H9 (cell line): ENCODE measurements at regions not wholly inside any gene's neighbourhood (a gene's known extent, or its start where the extent isn't known, plus 50 kb on each side); places are given as distances from the start of the nearest gene placed in this dataset.

Experiments
- DNase-seq: peaks from one replicate; pipeline ENCODE4 v3.0.0-alpha.2; 2017
- H2AFZ ChIP-seq: one replicate; pipeline ENCODE4 v1.6.1; 2013; ENCODE audit warnings: mild to moderate bottlenecking, low read length, control low read depth, moderate library complexity
- H2AK5ac ChIP-seq: 2 replicates; pipeline ENCODE4 v1.6.1; 2013; ENCODE audit warnings: low read length, control low read depth, mixed read lengths; ENCODE audit not compliant: insufficient read length
- H2BK120ac ChIP-seq: one replicate; pipeline ENCODE4 v1.6.1; 2013; ENCODE audit warnings: low read depth, mild to moderate bottlenecking, low read length, control low read depth, inconsistent platforms; ENCODE audit not compliant: poor library complexity, severe bottlenecking
- H2BK12ac ChIP-seq: 2 replicates; pipeline ENCODE4 v1.6.1; 2013; ENCODE audit warnings: low read length, control low read depth, mixed read lengths, low read depth; ENCODE audit not compliant: insufficient read length
- H2BK15ac ChIP-seq: 2 replicates; pipeline ENCODE4 v1.6.1; 2013; ENCODE audit warnings: low read depth, low read length, control low read depth
- H2BK20ac ChIP-seq: one replicate; pipeline ENCODE4 v1.6.1; 2013; ENCODE audit warnings: low read depth, mild to moderate bottlenecking, low read length, control low read depth, inconsistent platforms; ENCODE audit not compliant: poor library complexity, severe bottlenecking
- H2BK5ac ChIP-seq: 2 replicates; pipeline ENCODE4 v1.6.1; 2013; ENCODE audit warnings: low read length, control low read depth, mixed read lengths; ENCODE audit not compliant: insufficient read length
- H3K14ac ChIP-seq: 2 replicates; pipeline ENCODE4 v1.6.1; 2013; ENCODE audit warnings: low read length, control low read depth; ENCODE audit not compliant: insufficient read depth
- H3K18ac ChIP-seq: 2 replicates; pipeline ENCODE4 v1.6.1; 2013; ENCODE audit warnings: low read depth, mild to moderate bottlenecking, mixed read lengths, low read length, control low read depth; ENCODE audit not compliant: insufficient read length
- H3K23ac ChIP-seq: 2 replicates; pipeline ENCODE4 v1.6.1; 2013; ENCODE audit warnings: low read length, control low read depth, mixed read lengths, low read depth; ENCODE audit not compliant: insufficient read length
- H3K23me2 ChIP-seq: 2 replicates; pipeline ENCODE4 v1.6.1; 2013; ENCODE audit warnings: low read depth, mild to moderate bottlenecking, mixed read lengths, low read length, control low read depth; ENCODE audit not compliant: insufficient read length, poor library complexity, severe bottlenecking
- H3K27ac ChIP-seq: 2 replicates; pipeline ENCODE4 v1.5.1; 2013; ENCODE audit warnings: low read length, control low read depth, mixed read lengths, low read depth; ENCODE audit not compliant: insufficient read length
- H3K27me3 ChIP-seq: 2 replicates; pipeline ENCODE4 v1.6.1; 2013; ENCODE audit warnings: low read length, control low read depth, inconsistent platforms; ENCODE audit not compliant: insufficient read depth
- H3K4ac ChIP-seq: 2 replicates; pipeline ENCODE4 v1.6.1; 2013; ENCODE audit warnings: low read depth, mild to moderate bottlenecking, control low read depth, inconsistent platforms, low read length, moderate library complexity
- H3K4me1 ChIP-seq: 2 replicates; pipeline ENCODE4 v1.6.1; 2013; ENCODE audit warnings: low read length, control low read depth, inconsistent platforms; ENCODE audit not compliant: insufficient read depth
- H3K4me2 ChIP-seq: 2 replicates; pipeline ENCODE4 v1.6.1; 2013; ENCODE audit warnings: low read length, control low read depth, mixed read lengths; ENCODE audit not compliant: insufficient read length, insufficient read depth
- H3K56ac ChIP-seq: 2 replicates; pipeline ENCODE4 v1.6.1; 2013; ENCODE audit warnings: low read depth, mild to moderate bottlenecking, mixed read lengths, low read length, control low read depth; ENCODE audit not compliant: insufficient read length
- H3K79me1 ChIP-seq: 2 replicates; pipeline ENCODE4 v1.6.1; 2013; ENCODE audit warnings: low read depth, mild to moderate bottlenecking, moderate library complexity, low read length, control low read depth, inconsistent platforms; ENCODE audit not compliant: insufficient read depth, poor library complexity, severe bottlenecking
- H3K79me2 ChIP-seq: 2 replicates; pipeline ENCODE4 v1.6.1; 2013; ENCODE audit warnings: low read length, control low read depth, inconsistent platforms; ENCODE audit not compliant: insufficient read depth
- H3K9ac ChIP-seq: 2 replicates; pipeline ENCODE4 v1.6.1; 2013; ENCODE audit warnings: low read length, control low read depth, mixed read lengths; ENCODE audit not compliant: insufficient read length; ENCODE audit errors: extremely low read depth
- H3K9me3 ChIP-seq: one replicate; pipeline ENCODE4 v1.6.1; 2013; ENCODE audit warnings: low read depth, low read length, inconsistent platforms; ENCODE audit not compliant: control insufficient read depth
- H3T11ph ChIP-seq: one replicate; pipeline ENCODE4 v1.6.1; 2013; ENCODE audit warnings: mild to moderate bottlenecking, low read length, control low read depth, inconsistent platforms
- H4K20me1 ChIP-seq: one replicate; pipeline ENCODE4 v1.6.1; 2013; ENCODE audit not compliant: control insufficient read depth, insufficient read length, insufficient read depth
- H4K5ac ChIP-seq: 2 replicates; pipeline ENCODE4 v1.6.1; 2013; ENCODE audit warnings: low read depth, mild to moderate bottlenecking, mixed read lengths, low read length, control low read depth; ENCODE audit not compliant: insufficient read length
- H4K8ac ChIP-seq: replicated peaks from 2 replicates; pipeline ENCODE4 v1.6.1; 2013; ENCODE audit warnings: low read length, control low read depth, mixed read lengths, low read depth; ENCODE audit not compliant: insufficient read length
- H4K91ac ChIP-seq: 2 replicates; pipeline ENCODE4 v1.6.1; 2013; ENCODE audit warnings: low read depth, mild to moderate bottlenecking, moderate library complexity, mixed read lengths, low read length, control low read depth; ENCODE audit not compliant: insufficient read length
- H3K27ac Mint-ChIP-seq, 3 experiments: 2 replicates in 2 of 3; 3 replicates in 1 of 3; pipeline ENCODE4 v1.8.0; 2020 to 2021; ENCODE audit warnings: mixed read lengths in 3 of 3, mild to moderate bottlenecking in 1 of 3, moderate library complexity in 1 of 3
- H3K27me3 Mint-ChIP-seq: 2 replicates; pipeline ENCODE4 v1.8.0; 2021; ENCODE audit warnings: low read depth, mild to moderate bottlenecking, moderate library complexity, mixed read lengths
- H3K36me3 Mint-ChIP-seq, 3 experiments: 2 replicates in 2 of 3; 3 replicates in 1 of 3; pipeline ENCODE4 v1.8.0; 2020 to 2021; ENCODE audit warnings: low read depth in 3 of 3, mixed read lengths in 3 of 3; ENCODE audit not compliant: insufficient read depth in 1 of 3
- H3K4me1 Mint-ChIP-seq, 2 experiments: 2 replicates each; pipeline ENCODE4 v1.8.0; 2020; ENCODE audit warnings: mixed read lengths in 2 of 2
- H3K4me3 Mint-ChIP-seq, 2 experiments: 2 replicates in 1 of 2; 3 replicates in 1 of 2; pipeline ENCODE4 v1.8.0; 2020 to 2021; ENCODE audit warnings: mild to moderate bottlenecking in 2 of 2, mixed read lengths in 2 of 2, moderate library complexity in 1 of 2
- H3K9me3 Mint-ChIP-seq, 2 experiments: 2 replicates in 1 of 2; 3 replicates in 1 of 2; pipeline ENCODE4 v1.8.0; 2020; ENCODE audit warnings: mild to moderate bottlenecking in 2 of 2, mixed read lengths in 2 of 2, moderate library complexity in 1 of 2
- WGBS: extraction: QIAGEN DNeasy Blood & Tissue Kit; methylation state at CpG from one replicate; pipeline ENCODE4 v1.1.7; 2013; ENCODE audit warnings: missing lambda C conversion rate, low lambda C conversion rate, mixed read lengths; ENCODE audit not compliant: insufficient read length; ENCODE audit errors: extremely low coverage; 5-methylcytosine and 5-hydroxymethylcytosine counted together
- TF ChIP-seq, protein P1 (sequence below): fragments of 200-600 bp; sonication (generic); conservative IDR thresholded peaks from 3 replicates; pipeline ENCODE4 v1.8.0; 2021; ENCODE audit warnings: antibody characterized with exemption, mild to moderate bottlenecking

DNA sequence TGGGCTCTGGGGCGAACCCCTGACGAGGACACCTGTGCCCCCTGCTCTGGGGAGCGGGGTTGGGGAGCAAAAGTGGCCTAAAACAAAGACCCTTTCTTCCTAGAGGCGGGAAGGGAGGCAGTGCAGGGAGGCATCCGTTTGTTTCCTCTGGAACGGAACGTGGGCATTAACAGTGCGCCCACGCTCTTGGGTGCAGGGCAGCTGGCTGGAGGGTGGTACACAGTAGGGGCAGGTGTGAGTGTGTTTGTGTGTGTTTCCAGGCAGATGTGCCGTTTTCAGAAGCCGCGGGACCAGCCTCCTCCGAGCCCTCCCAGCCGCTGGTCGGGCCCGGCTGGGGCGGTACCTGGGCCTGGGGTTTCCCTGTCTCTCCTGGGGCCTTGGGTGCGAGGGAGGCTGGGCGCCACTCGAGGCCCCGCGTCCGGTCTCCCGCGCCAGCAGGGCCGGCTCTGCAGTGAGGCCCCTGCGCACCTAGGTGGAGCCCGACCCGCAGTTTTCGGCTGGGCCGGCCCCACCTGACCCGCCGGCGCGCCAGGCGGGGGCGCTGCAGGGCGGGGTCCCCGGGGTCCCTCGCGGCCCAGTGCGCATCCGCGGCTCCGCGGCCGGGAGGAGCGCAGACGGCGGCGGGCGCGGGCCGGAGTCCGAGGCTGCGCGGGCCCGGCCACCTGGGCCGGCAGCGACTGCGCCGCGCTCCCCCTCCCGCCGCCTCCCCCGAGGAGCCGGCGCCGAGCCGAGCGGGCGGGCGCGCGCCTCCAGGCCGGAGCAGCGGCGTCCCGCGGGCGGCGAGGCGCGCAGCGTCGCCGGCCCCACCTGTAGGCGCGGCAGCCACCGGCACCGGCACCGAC is 1252.7 kb downstream of the BRD1 start:
- Histone ChIP-seq H3K27ac (no peak overlapping the region), H2AK5ac (no peak overlapping the region), H3T11ph (no peak overlapping the region), H2BK120ac (no peak overlapping the region), H3K79me2 (no peaks in the 10 kb centered on the region), H3K4ac (no peak overlapping the region), H3K27me3 (no peaks in the 10 kb centered on the region), H2BK5ac (no peak overlapping the region), H3K14ac (no peak overlapping the region; the same call in 1 of the 2 replicates), H4K5ac (no peak overlapping the region), H4K91ac (no peak overlapping the region), H3K23ac (no peak overlapping the region), H2BK15ac (no peak overlapping the region), H3K79me1 (no peaks in the 10 kb centered on the region), H4K20me1 (no peaks in the 10 kb centered on the region), H3K9me3 (no peaks in the 10 kb centered on the region), H4K8ac (no peak overlapping the region), H2BK20ac (no peak overlapping the region), H3K4me1 (no peaks in the 10 kb centered on the region), H2BK12ac (no peak overlapping the region), H2AFZ (no peak overlapping the region), H3K23me2 (peaks cover 4% of the 10 kb centered on the region), H3K56ac (no peak overlapping the region), H3K18ac (no peak overlapping the region), H3K4me2 (no peak overlapping the region), H3K9ac (no peak overlapping the region)
- Mint-ChIP-seq H3K36me3 (peaks cover 13 to 17% (median 16%) of the 10 kb centered on the region in 3 experiments), H3K27ac (peak overlapping the region in 1 of 3 experiments; percentile 40; a peak in 1 of 7 replicates), H3K27me3 (peaks cover 30% of the 10 kb centered on the region), H3K9me3 (peaks cover 15 to 16% of the 10 kb centered on the region in 2 experiments), H3K4me3 (peak overlapping the region; percentile 46 to 79), H3K4me1 (peaks cover 17% of the 10 kb centered on the region in 2 experiments)
- TF ChIP-seq, protein P1, sequence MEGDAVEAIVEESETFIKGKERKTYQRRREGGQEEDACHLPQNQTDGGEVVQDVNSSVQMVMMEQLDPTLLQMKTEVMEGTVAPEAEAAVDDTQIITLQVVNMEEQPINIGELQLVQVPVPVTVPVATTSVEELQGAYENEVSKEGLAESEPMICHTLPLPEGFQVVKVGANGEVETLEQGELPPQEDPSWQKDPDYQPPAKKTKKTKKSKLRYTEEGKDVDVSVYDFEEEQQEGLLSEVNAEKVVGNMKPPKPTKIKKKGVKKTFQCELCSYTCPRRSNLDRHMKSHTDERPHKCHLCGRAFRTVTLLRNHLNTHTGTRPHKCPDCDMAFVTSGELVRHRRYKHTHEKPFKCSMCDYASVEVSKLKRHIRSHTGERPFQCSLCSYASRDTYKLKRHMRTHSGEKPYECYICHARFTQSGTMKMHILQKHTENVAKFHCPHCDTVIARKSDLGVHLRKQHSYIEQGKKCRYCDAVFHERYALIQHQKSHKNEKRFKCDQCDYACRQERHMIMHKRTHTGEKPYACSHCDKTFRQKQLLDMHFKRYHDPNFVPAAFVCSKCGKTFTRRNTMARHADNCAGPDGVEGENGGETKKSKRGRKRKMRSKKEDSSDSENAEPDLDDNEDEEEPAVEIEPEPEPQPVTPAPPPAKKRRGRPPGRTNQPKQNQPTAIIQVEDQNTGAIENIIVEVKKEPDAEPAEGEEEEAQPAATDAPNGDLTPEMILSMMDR, result peak; percentile 69
- no CpG with 5 or more reads among the region's 92 CpGs for WGBS
- peak; percentile 82 for DNase-seq
